Cardiac fibroblast (primary cell): ENCODE measurements at regions not wholly inside any gene's neighbourhood (a gene's known extent, or its start where the extent isn't known, plus 50 kb on each side); places are given as distances from the start of the nearest gene placed in this dataset.

ENCODE experiments used
- DNase-seq, 2 donors: peaks; one replicate each; pipeline versions ENCODE4 v3.0.0 to v3.0.0-alpha.2; 2010; ENCODE audit warnings: low read depth in 2 of 2
- H3K4me3 ChIP-seq, 2 donors: replicated peaks in 1 of 2; 1 replicate in 1 of 2; 2 replicates in 1 of 2; pipeline ENCODE4 v1.5.1; 2011; ENCODE audit warnings: low read depth in 2 of 2, low read length in 2 of 2, mild to moderate bottlenecking in 2 of 2, moderate library complexity in 1 of 2
- CTCF ChIP-seq: IDR thresholded peaks from one replicate; pipeline ENCODE4 v1.5.1; 2011; ENCODE audit warnings: low read depth, mild to moderate bottlenecking, low read length, inconsistent platforms

- no peak for TF ChIP-seq CTCF
- H3K4me3 ChIP-seq = no peak overlapping the region
- no peak for DNase-seq
Measured at GRCh38 chr2:120948662-120949011, 213.0 kb downstream of the GLI2 start.

GRCh38 chr2:120949027-120949956 lies 213.6 kb downstream of the GLI2 start:
- peak; percentile 30 for TF ChIP-seq CTCF
- DNase-seq = peak in 1 of 2 donors; percentile 23
- H3K4me3 ChIP-seq = no peak overlapping the region

- no peak for DNase-seq
- no peak overlapping the region for H3K4me3 ChIP-seq
- TF ChIP-seq CTCF = no peak
Measured at GRCh38 chr2:120949957-120950590, 214.4 kb downstream of the GLI2 start.

- H3K4me3 ChIP-seq = no peak overlapping the region
- no peak for TF ChIP-seq CTCF
- no peak for DNase-seq
Measured at GRCh38 chr2:120951693-120952092, 216.0 kb downstream of the GLI2 start.

GRCh38 chr2:120952318-120952717 lies 216.7 kb downstream of the GLI2 start:
- TF ChIP-seq CTCF = no peak
- H3K4me3 ChIP-seq = no peak overlapping the region
- peak; percentile 32 to 71 for DNase-seq

- no peak for DNase-seq
- H3K4me3 ChIP-seq = no peak overlapping the region
- no peak for TF ChIP-seq CTCF
Measured at GRCh38 chr2:120953066-120953756, 217.5 kb downstream of the GLI2 start.
